ENCODE measurements at regions not wholly inside any gene's neighbourhood (a gene's known extent, or its start where the extent isn't known, plus 50 kb on each side); places are given as distances from the start of the nearest gene placed in this dataset.

GRCh38 chr5:74140409-74140808 is 500.1 kb downstream of the ENC1 start:
- DNase-seq: no peak

- no peak for DNase-seq
These were observed 500.9 kb downstream of the ENC1 start for GRCh38 chr5:74139589-74139988.

- DNase-seq: no peak
These were observed 501.8 kb downstream of the ENC1 start for GRCh38 chr5:74138721-74139120.

GRCh38 chr5:74136276-74136825 is 504.2 kb downstream of the ENC1 start:
- DNase-seq: no peak

- no peak for DNase-seq
These were observed 505.5 kb downstream of the ENC1 start for GRCh38 chr5:74135033-74135432.

- DNase-seq: no peak
These were observed 506.5 kb downstream of the ARHGEF28 start for GRCh38 chr5:74132485-74132884.

GRCh38 chr5:74131250-74131649 is 505.3 kb downstream of the ARHGEF28 start:
- DNase-seq: no peak

- DNase-seq: no peak
These were observed 504.3 kb downstream of the ARHGEF28 start for GRCh38 chr5:74130155-74130897.

- DNase-seq: no peak
These were observed 501.7 kb downstream of the ARHGEF28 start for GRCh38 chr5:74127381-74128320.

GRCh38 chr5:74126294-74126693 is 500.3 kb downstream of the ARHGEF28 start:
- no peak for DNase-seq

GRCh38 chr5:74124826-74125225 is 498.8 kb downstream of the ARHGEF28 start:
- no peak for DNase-seq

GRCh38 chr5:74123929-74124328 is 497.9 kb downstream of the ARHGEF28 start:
- no peak for DNase-seq

- no peak for DNase-seq
These were observed 497.1 kb downstream of the ARHGEF28 start for GRCh38 chr5:74122979-74123590.

- no peak for DNase-seq
These were observed 496.2 kb downstream of the ARHGEF28 start for GRCh38 chr5:74122175-74122574.

- no peak for DNase-seq
These were observed 494.6 kb downstream of the ARHGEF28 start for GRCh38 chr5:74120585-74120984.

- no peak for DNase-seq
These were observed 492.1 kb downstream of the ARHGEF28 start for GRCh38 chr5:74118071-74118470.

- no peak for DNase-seq
These were observed 491.0 kb downstream of the ARHGEF28 start for GRCh38 chr5:74116984-74117383.

- no peak for DNase-seq
These were observed 490.3 kb downstream of the ARHGEF28 start for GRCh38 chr5:74116266-74116665.

- DNase-seq: no peak
These were observed 487.9 kb downstream of the ARHGEF28 start for GRCh38 chr5:74113927-74114326.

- DNase-seq: no peak
These were observed 487.2 kb downstream of the ARHGEF28 start for GRCh38 chr5:74113196-74113540.

GRCh38 chr5:74112372-74113195 is 486.6 kb downstream of the ARHGEF28 start:
- no peak for DNase-seq

- DNase-seq: no peak
These were observed 485.8 kb downstream of the ARHGEF28 start for GRCh38 chr5:74111764-74112163.
